Endothelial cell of umbilical vein (primary cell): ENCODE measurements at regions not wholly inside any gene's neighbourhood (a gene's known extent, or its start where the extent isn't known, plus 50 kb on each side); places are given as distances from the start of the nearest gene placed in this dataset.

Source experiments
- BruUV-seq: library from RNA; stranded (reverse); fragments of 400-500 nt; replicated peaks from 2 replicates; lab custom pipeline; 2021; lab: Mats Ljungman, UMichigan
- CTCF ChIA-PET: fragments of 300-600, 350-600 bp; sonication (Branson Sonifier 250); formaldehyde crosslinking; loops from one replicate; lab custom pipeline; 2021; ENCODE audit warnings: antibody characterized with exemption, inconsistent platforms; lab: Charles Lee
- POLR2A ChIA-PET: fragments of 300-600, 350-600 bp; sonication (Branson Sonifier 250); formaldehyde crosslinking; loops from one replicate; lab custom pipeline; 2021; ENCODE audit warnings: antibody characterized with exemption, inconsistent platforms; lab: Charles Lee
- DNase-seq: peaks from one replicate; pipeline ENCODE4 v3.0.0-alpha.2; 2011; ENCODE audit warnings: low read depth, low spot score
- FAIRE-seq: peaks from 2 replicates; lab custom pipeline; 2011; peaks lifted over from hg19 to GRCh38; lab: Jason Lieb, UNC
- H2AFZ ChIP-seq: 2 replicates; pipeline ENCODE4 v1.6.0; 2012; ENCODE audit warnings: low read depth, low read length, control low read depth, inconsistent platforms
- H3K27ac ChIP-seq: 2 replicates; pipeline ENCODE4 v1.5.1; 2011; ENCODE audit warnings: low read depth, mild to moderate bottlenecking, control low read depth, low read length, moderate library complexity; ENCODE audit not compliant: insufficient read depth
- H3K27me3 ChIP-seq, 2 experiments: 2 replicates each; pipeline versions ENCODE4 v1.6.0 to v1.6.1; 2011; ENCODE audit warnings: low read length in 2 of 2, mixed read lengths in 1 of 2; ENCODE audit not compliant: control insufficient read depth in 2 of 2, insufficient read depth in 2 of 2
- H3K36me3 ChIP-seq, 2 experiments: 2 replicates in 1 of 2; 3 replicates in 1 of 2; pipeline ENCODE4 v1.5.1; 2011; ENCODE audit warnings: low read length in 2 of 2, mild to moderate bottlenecking in 1 of 2, moderate library complexity in 1 of 2; ENCODE audit not compliant: control insufficient read depth in 2 of 2, insufficient read depth in 2 of 2; ENCODE audit errors: extremely low read depth in 1 of 2
- H3K4me1 ChIP-seq: 3 replicates; pipeline ENCODE4 v1.5.1; 2011; ENCODE audit warnings: mild to moderate bottlenecking, low read length; ENCODE audit not compliant: control insufficient read depth, insufficient read depth; ENCODE audit errors: extremely low read depth
- H3K4me2 ChIP-seq: 2 replicates; pipeline ENCODE4 v1.6.1; 2011; ENCODE audit warnings: low read length, control low read depth, mixed read lengths; ENCODE audit not compliant: insufficient read depth
- H3K4me3 ChIP-seq, 3 experiments: fragments of 200-600 bp in 1 of 3; sonication (generic), shearing (Covaris generic) in 1 of 3; replicated peaks in 1 of 3; 2 replicates each; pipeline ENCODE4 v1.5.1; 2011 to 2016; ENCODE audit warnings: control low read depth in 3 of 3, low read length in 3 of 3, mild to moderate bottlenecking in 2 of 3, inconsistent platforms in 1 of 3, low read depth in 1 of 3, moderate library complexity in 1 of 3; ENCODE audit not compliant: insufficient read depth in 1 of 3
- H3K79me2 ChIP-seq: 2 replicates; pipeline ENCODE4 v1.6.0; 2012; ENCODE audit warnings: low read length, inconsistent platforms; ENCODE audit not compliant: control insufficient read depth, insufficient read depth
- H3K9ac ChIP-seq: replicated peaks from 2 replicates; pipeline ENCODE3; 2011; ENCODE audit warnings: low read length, control low read depth; ENCODE audit not compliant: insufficient read depth; ENCODE audit errors: extremely low read depth
- H3K9me1 ChIP-seq: replicated peaks from 3 replicates; pipeline ENCODE4 v1.6.0; 2011; ENCODE audit warnings: mild to moderate bottlenecking, low read length; ENCODE audit not compliant: control insufficient read depth, insufficient read depth; ENCODE audit errors: extremely low read depth
- H3K9me3 ChIP-seq: replicated peaks from 2 replicates; pipeline ENCODE4 v1.5.1; 2012; ENCODE audit warnings: low read length, inconsistent platforms; ENCODE audit not compliant: control insufficient read depth, insufficient read depth
- H4K20me1 ChIP-seq: replicated peaks from 2 replicates; pipeline ENCODE3; 2011; ENCODE audit warnings: mild to moderate bottlenecking, low read length; ENCODE audit not compliant: control insufficient read depth, insufficient read depth; ENCODE audit errors: extremely low read depth
- CTCF ChIP-seq, 2 donors: IDR thresholded peaks; 1 replicate in 1 of 2; 2 replicates in 1 of 2; pipeline ENCODE4 v1.5.1; 2011; ENCODE audit warnings: low read length in 2 of 2, mild to moderate bottlenecking in 2 of 2, moderate library complexity in 2 of 2, control low read depth in 1 of 2, inconsistent platforms in 1 of 2, low read depth in 1 of 2; ENCODE audit not compliant: insufficient read depth in 1 of 2; ENCODE audit errors: extremely low read depth in 1 of 2
- EZH2 ChIP-seq: IDR thresholded peaks from 2 replicates; pipeline ENCODE4 v1.6.1; 2012; ENCODE audit warnings: borderline replicate concordance, low read depth, mild to moderate bottlenecking, moderate library complexity, low read length, inconsistent platforms; ENCODE audit not compliant: severe bottlenecking
- FOS ChIP-seq: IDR thresholded peaks from 2 replicates; pipeline ENCODE4 v1.6.1; 2011; ENCODE audit warnings: mild to moderate bottlenecking, low read length, moderate library complexity, borderline replicate concordance; ENCODE audit not compliant: insufficient read depth
- GATA2 ChIP-seq: IDR thresholded peaks from 2 replicates; pipeline ENCODE4 v1.7.0; 2011; ENCODE audit warnings: low read depth, mild to moderate bottlenecking, moderate library complexity, mixed read lengths, low read length; ENCODE audit not compliant: insufficient read length, insufficient read depth
- JUN ChIP-seq: IDR thresholded peaks from 2 replicates; pipeline ENCODE4 v1.6.1; 2011; ENCODE audit warnings: borderline replicate concordance, low read depth; ENCODE audit not compliant: insufficient read length, insufficient read depth
- MAX ChIP-seq: IDR thresholded peaks from 2 replicates; pipeline ENCODE4 v1.6.1; 2011; ENCODE audit not compliant: insufficient read depth, insufficient read length
- MYC ChIP-seq: IDR thresholded peaks from one replicate; pipeline ENCODE4 v1.6.1; 2011; ENCODE audit warnings: mild to moderate bottlenecking, low read depth, low read length
- POLR2A ChIP-seq: IDR thresholded peaks from 2 replicates; pipeline ENCODE4 v1.6.1; 2012; ENCODE audit warnings: low read depth, mild to moderate bottlenecking, control low read depth, low read length
- POLR2AphosphoS5 ChIP-seq: IDR thresholded peaks from 2 replicates; pipeline ENCODE4 v1.6.1; 2012; ENCODE audit warnings: low read depth, mild to moderate bottlenecking, control low read depth, low read length, moderate library complexity; ENCODE audit not compliant: insufficient read depth
- dilution Hi-C: fragments of 300-500 bp; cut with MboI; formaldehyde crosslinking; loops from one replicate; pipeline ENCODE4 v1.15.0; 2019; ENCODE audit warnings: low sequenced_read_pairs; ENCODE audit not compliant: extremely low pct_ligation_motif_present
- intact Hi-C: fragments of 100-400 bp; cut with micrococcal nuclease; formaldehyde crosslinking; loops from one replicate; pipeline ENCODE4 v1.10.0; 2022

- CTCF ChIA-PET = no interaction called here
Observed at GRCh38 chr2:220075835-220076234, 448.4 kb downstream of the SLC4A3 start.

More at GRCh38 chr2:220075835-220076234, 448.4 kb downstream of the SLC4A3 start:
- Histone ChIP-seq H3K9ac (no peak overlapping the region), H3K27me3 (no peaks in the 10 kb centered on the region), H4K20me1 (no peaks in the 10 kb centered on the region), H3K9me3 (no peaks in the 10 kb centered on the region), H3K4me3 (no peak overlapping the region), H3K27ac (no peak overlapping the region), H3K36me3 (no peaks in the 10 kb centered on the region), H3K4me1 (no peaks in the 10 kb centered on the region), H3K79me2 (no peaks in the 10 kb centered on the region), H3K9me1 (no peaks in the 10 kb centered on the region), H2AFZ (no peak overlapping the region), H3K4me2 (no peak overlapping the region)
- no peak for TF ChIP-seq POLR2A
- no peak for TF ChIP-seq MYC
- no peak for TF ChIP-seq EZH2
- no peak for TF ChIP-seq GATA2
- TF ChIP-seq MAX = no peak
- TF ChIP-seq CTCF (IDR thresholded peaks at IDR 0.05; ENCODE audit: extremely low read depth in 1 of 2, insufficient read depth in 1 of 2, low read depth in 1 of 2, low read length in 2 of 2) = no peak
- no peak for TF ChIP-seq FOS
- TF ChIP-seq POLR2AphosphoS5 = no peak
- TF ChIP-seq JUN = no peak
- intact Hi-C loops (no loop called here), dilution Hi-C loops (no loop called here)
- DNase-seq = no peak
- FAIRE-seq = no peak
- POLR2A ChIA-PET = no interaction called here
- no TSS peak for BruUV-seq
